Gastrocnemius medialis (tissue), 4 donors: ENCODE measurements at regions not wholly inside any gene's neighbourhood (a gene's known extent, or its start where the extent isn't known, plus 50 kb on each side); places are given as distances from the start of the nearest gene placed in this dataset.

Experiments used
- POLR2A ChIP-seq, 2 donors: fragments of 450-650 bp; IDR thresholded peaks; one replicate each; pipeline ENCODE4 v1.6.1; 2017; ENCODE audit warnings: antibody characterized with exemption in 2 of 2, mild to moderate bottlenecking in 2 of 2, moderate library complexity in 2 of 2
- TF ChIP-seq, protein P1 (sequence below), 5 experiments: fragments of 450-650 bp in 3 of 5; fragments of 200-600 bp in 2 of 5; sonication (generic) in 2 of 5; IDR thresholded peaks in 4 of 5; conservative IDR thresholded peaks in 1 of 5; 1 replicate in 4 of 5; 2 replicates in 1 of 5; pipeline ENCODE4 v1.5.1; 2016 to 2019; ENCODE audit warnings: antibody characterized with exemption in 5 of 5, mild to moderate bottlenecking in 3 of 5, moderate library complexity in 3 of 5

GRCh38 chrX:11056322-11057176 lies 54.6 kb upstream of the HCCS start:
- TF ChIP-seq, protein P1, sequence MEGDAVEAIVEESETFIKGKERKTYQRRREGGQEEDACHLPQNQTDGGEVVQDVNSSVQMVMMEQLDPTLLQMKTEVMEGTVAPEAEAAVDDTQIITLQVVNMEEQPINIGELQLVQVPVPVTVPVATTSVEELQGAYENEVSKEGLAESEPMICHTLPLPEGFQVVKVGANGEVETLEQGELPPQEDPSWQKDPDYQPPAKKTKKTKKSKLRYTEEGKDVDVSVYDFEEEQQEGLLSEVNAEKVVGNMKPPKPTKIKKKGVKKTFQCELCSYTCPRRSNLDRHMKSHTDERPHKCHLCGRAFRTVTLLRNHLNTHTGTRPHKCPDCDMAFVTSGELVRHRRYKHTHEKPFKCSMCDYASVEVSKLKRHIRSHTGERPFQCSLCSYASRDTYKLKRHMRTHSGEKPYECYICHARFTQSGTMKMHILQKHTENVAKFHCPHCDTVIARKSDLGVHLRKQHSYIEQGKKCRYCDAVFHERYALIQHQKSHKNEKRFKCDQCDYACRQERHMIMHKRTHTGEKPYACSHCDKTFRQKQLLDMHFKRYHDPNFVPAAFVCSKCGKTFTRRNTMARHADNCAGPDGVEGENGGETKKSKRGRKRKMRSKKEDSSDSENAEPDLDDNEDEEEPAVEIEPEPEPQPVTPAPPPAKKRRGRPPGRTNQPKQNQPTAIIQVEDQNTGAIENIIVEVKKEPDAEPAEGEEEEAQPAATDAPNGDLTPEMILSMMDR (IDR thresholded peaks at IDR 0.05 in 4 of 5, conservative IDR thresholded peaks at IDR 0.05 in 1 of 5): no peak
- TF ChIP-seq POLR2A (IDR thresholded peaks at IDR 0.05): no peak
